Posterior vena cava (tissue), 2 donors: ENCODE measurements at regions not wholly inside any gene's neighbourhood (a gene's known extent, or its start where the extent isn't known, plus 50 kb on each side); places are given as distances from the start of the nearest gene placed in this dataset.

Source experiments
- DNase-seq: peaks from one replicate; pipeline ENCODE4 v3.0.0-alpha.2; 2020; ENCODE audit warnings: low spot score
- intact Hi-C, 2 donors: fragments of 100-400 bp; cut with DNase I; formaldehyde crosslinking; loops; one replicate each; pipeline versions ENCODE4 v1.14.1 to v1.14.2; 2022 to 2023
- donor health status: DM: yes; HTN: yes; CAD: no.
- donor health status: DM: yes; HTN: yes; CAD: no.

DNA sequence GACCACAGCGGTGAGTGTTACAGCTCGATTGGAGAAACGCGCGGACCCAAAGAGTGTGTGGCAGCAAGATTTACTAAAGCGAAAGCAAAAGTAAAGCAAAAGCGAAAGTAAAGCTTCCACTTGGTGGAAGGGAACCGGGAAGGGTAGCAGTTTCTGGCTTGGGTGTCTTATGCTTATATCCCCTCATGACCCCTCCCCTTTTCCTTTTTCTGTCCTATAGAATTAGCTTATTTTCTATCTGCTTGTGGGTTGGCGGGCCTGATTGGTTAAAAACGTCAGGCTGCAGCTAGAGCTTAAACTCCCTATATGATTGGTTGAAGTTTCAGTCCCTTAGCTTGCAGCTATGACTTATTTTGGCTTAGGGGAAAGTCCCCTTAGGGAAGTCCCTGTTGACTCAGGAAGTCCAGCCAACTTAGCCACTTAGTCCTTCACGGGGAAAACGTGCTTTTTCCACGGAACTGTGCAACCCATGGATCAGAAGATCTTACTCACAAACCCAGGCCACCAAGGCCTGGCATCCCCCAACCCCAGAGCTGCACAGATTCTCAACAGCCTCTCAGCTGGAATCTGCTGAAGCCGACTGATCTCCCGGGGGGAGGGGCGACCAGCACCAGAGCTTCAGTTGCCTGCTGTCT, 114.2 kb upstream of the ADAMTS16 start:
- intact Hi-C loops: no loop called here

GRCh38 chr5:5026409-5026785, 113.7 kb upstream of the ADAMTS16 start:
- no peak for DNase-seq
- intact Hi-C loops: no loop called here

More for the DNA sequence above, 114.2 kb upstream of the ADAMTS16 start:
- DNase-seq: no peak

GRCh38 chr5:5031665-5032064, 108.5 kb upstream of the ADAMTS16 start:
- intact Hi-C loops: no loop called here
- no peak for DNase-seq

- intact Hi-C loops: no loop called here
- DNase-seq: no peak
Measured at GRCh38 chr5:5037674-5038073, 102.5 kb upstream of the ADAMTS16 start.

- intact Hi-C loops: no loop called here
- DNase-seq: no peak
Measured at GRCh38 chr5:5039918-5040317, 100.2 kb upstream of the ADAMTS16 start.

GRCh38 chr5:5040712-5041111, 99.4 kb upstream of the ADAMTS16 start:
- intact Hi-C loops: no loop called here

GRCh38 chr5:5042806-5043205, 97.3 kb upstream of the ADAMTS16 start:
- intact Hi-C loops: no loop called here
- DNase-seq: no peak

More at GRCh38 chr5:5040712-5041111, 99.4 kb upstream of the ADAMTS16 start:
- DNase-seq: peak; percentile 28

- no peak for DNase-seq
- intact Hi-C loops: no loop called here
Measured at GRCh38 chr5:5043346-5043745, 96.8 kb upstream of the ADAMTS16 start.

DNA sequence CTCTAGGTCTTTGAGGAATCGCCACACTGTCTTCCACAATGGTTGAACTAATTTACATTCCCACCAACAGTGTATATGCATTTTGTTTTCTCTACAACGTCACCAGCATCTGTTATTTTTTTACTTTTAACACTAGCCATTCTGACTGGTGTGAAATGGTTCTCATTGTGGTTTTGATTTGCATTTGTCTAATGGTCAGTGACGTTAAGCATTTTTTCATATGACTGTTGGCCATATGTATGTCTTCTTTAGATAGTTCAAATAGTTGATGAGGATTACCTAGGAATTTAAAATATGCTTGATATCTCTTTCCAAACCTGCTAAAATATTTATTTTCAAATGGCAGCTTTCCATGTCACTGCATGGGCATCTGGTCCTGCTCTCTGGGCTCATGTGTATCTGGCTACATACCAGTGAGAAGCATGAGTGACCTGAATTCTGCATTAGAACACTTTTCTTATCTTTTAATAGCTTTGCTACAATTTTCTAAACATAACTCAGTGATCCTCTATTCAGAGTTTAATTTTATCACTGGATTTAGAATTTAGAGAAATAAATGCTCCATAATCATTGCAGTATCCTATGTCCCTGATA, 95.8 kb upstream of the ADAMTS16 start:
- no peak for DNase-seq
- intact Hi-C loops: no loop called here

DNA sequence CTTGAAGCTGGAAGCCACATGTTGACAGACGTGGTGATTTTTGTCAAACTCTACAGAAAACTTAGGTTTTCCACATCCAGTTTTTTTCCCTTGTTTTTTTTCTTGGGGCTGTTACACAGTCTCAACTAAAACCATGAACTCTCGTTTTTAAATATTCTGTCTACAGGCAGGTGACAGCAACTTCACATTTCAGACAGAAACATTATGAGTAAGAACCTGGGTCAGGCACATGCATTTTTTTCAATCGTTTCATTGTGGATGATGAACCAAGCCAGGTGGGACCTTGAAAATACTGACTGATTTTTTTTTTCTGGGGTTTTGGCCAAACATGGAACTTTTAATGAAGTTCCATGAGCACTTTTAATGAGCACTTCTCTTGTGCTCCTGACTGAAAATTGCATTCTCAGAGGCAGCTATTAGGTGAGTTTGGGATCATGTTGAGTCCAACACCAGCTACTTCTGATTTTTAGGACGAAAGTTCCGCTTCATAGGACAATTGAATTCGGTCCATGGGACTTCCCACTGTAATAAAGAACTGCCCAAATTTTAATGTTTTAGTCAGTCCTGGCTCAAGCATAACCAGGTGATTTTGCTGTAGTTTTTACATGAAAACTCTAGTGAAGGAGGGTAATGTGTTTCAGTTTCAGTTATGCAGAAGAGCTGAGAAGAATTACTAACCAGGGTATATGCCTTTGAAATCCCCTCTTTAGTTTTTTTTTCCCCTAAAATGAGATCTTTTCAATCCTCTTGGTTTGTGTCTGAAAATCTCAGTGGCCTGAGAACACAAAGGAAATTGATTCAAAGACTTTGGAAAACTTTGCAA, 93.2 kb upstream of the ADAMTS16 start:
- no peak for DNase-seq
- intact Hi-C loops: no loop called here

DNA sequence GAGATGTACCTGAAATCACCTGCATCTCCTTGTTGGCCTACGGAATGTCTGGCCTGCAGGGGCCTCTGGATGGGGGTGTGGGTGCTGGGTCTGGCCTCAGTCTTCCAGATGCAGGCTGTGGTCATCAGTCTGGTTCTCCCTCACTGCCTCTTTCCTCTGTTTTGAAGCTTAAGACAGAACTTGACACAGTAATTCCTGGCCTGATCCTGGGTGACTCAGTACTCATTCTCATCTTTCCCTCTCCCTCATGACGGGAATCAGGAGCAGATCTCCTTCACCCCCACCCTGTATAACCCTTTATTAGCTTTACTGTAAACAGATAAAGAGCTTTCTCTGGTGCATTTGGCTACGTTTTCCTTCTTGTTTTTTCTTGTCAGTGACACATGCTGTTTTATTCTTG, 89.3 kb upstream of the ADAMTS16 start:
- DNase-seq: no peak
- intact Hi-C loops: no loop called here

DNA sequence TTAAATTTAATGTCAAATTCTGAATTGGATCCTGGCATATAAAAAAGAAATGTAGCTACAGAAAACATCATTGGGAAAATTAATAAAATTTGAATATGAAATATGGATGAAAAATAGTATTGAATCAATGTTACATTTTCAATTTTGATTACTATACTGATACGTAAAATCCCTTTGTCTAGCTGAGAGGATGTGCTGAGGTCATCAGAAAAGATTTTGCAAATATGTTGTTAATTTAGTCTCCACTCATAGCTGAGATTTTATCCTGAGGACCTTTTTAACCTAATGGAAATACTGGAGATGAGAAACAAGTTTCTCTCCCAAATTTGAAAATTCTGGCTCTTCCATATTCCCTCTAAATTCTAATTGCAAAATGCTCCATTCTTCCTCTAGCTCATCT, 84.4 kb upstream of the ADAMTS16 start:
- DNase-seq: no peak
- intact Hi-C loops: no loop called here

DNA sequence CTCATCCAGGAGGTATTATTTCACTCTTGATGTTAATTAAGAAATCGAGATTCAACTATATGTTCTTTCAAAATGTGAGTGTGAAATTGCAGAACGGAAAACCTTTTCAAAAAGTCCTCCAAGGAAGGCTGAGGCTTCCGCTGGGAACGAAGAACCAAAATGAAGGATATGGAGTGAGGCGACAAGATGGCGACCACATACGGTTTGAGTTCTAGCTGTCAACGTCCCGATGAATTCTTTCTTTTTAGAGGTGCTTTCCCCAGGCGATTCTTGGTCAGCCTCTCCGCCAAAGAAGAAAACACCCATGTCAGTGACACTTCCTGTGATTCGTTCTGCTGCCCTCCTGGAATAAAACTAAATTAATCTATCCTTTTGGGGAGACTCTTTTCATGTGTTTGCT, 78.3 kb upstream of the ADAMTS16 start:
- intact Hi-C loops: no loop called here
- no peak for DNase-seq

DNA sequence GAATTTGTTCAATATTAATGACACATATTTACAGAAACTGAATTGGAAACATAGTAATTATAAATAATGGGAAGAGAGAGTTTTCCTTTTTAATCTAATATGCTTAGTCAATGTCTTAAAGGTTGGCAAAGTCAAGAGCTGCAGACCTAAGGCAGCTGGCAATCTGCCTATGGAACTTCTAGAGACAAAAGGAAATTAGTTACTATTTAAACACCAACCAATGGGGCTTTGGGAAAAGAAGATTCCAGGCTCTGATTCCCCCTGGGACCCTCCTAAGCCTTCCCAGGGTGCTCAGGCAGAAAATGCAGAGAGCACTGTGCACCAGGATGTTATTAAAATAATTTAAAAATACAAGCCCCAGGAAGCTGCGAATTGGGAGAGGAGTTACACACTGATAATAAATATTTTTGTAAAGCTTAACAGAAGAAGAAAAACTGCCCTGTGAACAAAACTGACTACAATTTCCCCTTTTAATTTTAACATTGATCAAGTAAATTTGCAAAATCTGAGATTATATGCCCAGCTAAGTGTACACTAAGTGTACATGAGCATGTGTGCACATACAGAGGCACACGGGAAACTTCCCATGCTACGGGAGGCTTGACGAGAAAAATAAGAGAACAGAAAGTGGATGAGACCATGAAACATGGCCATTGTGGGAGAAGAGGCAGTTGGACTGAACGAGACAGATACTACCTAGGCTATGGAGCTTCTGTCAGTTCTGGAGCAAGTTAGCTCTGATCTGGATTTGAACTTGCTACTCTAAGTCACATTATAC, 77.4 kb upstream of the ADAMTS16 start:
- no peak for DNase-seq
- intact Hi-C loops: no loop called here

- intact Hi-C loops: no loop called here
- no peak for DNase-seq
Measured at GRCh38 chr5:5063533-5063953, 76.6 kb upstream of the ADAMTS16 start.

GRCh38 chr5:5065472-5065871, 74.7 kb upstream of the ADAMTS16 start:
- DNase-seq: no peak
- intact Hi-C loops: no loop called here

- intact Hi-C loops: no loop called here
- no peak for DNase-seq
Measured at GRCh38 chr5:5066276-5067186, 73.6 kb upstream of the ADAMTS16 start.

DNA sequence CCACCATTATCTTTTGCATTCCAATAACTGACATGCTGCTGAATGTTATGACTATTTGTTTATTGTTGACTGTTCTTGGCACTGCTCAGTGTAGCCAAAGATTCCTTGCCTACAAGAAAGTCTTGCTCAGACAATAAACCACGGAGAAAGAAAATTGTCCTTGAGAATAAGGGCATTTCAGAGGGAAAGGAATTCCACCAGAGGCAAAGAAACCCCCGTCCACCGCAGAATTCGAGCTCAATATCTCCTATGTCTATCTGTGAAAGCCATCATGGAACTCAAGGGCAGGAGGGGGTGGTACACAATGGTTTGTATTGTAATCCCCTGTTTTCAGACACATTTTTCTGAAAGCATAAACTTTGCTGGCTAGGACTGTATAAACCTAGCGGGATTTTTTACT, 70.3 kb upstream of the ADAMTS16 start:
- no peak for DNase-seq
- intact Hi-C loops: no loop called here

- intact Hi-C loops: no loop called here
- no peak for DNase-seq
Measured at GRCh38 chr5:5071554-5071953, 68.6 kb upstream of the ADAMTS16 start.
